ENCODE measurements at regions not wholly inside any gene's neighbourhood (a gene's known extent, or its start where the extent isn't known, plus 50 kb on each side); places are given as distances from the start of the nearest gene placed in this dataset.

DNA sequence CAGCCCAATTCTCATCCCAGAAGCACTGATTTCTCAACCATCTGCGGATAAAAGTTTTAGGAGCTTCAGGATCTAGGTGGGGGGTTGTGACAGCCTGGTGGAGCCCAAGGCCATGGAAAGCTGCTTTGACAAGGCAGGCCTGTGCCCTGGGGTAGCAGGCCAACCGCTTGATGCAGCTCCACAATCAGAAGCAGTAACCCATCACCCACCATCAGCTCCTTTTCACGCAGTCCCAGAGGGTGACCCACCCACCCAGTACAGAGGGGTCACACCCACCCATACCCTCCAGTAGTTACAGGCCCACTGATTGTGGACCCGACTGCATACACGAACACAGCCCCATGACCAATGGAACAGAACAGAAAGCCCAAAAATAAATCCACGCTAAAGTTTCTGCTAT is 253.9 kb downstream of the AHR start (continued):
- TF ChIP-seq AKNA (CRISPR knock-in tag; IDR thresholded peaks at IDR 0.05; ENCODE audit: borderline replicate concordance) (no peak), NFAT5 (CRISPR knock-in tag; IDR thresholded peaks at IDR 0.05) (no peak), MATR3 (CRISPR knock-in tag; IDR thresholded peaks at IDR 0.05) (no peak), SMARCE1 (IDR thresholded peaks at IDR 0.05; ENCODE audit: borderline replicate concordance) (no peak)

Data from HepG2 (cell line).